BJ (cell line): ENCODE measurements at regions not wholly inside any gene's neighbourhood (a gene's known extent, or its start where the extent isn't known, plus 50 kb on each side); places are given as distances from the start of the nearest gene placed in this dataset.

Experiments
- CTCF ChIA-PET: fragments of 350-600 bp; formaldehyde crosslinking; extraction: SDS; loops from one replicate; lab custom pipeline; 2021; ENCODE audit warnings: antibody characterized with exemption, inconsistent platforms; lab: Yijun Ruan, JAX
- POLR2A ChIA-PET: fragments of 300-600 bp; sonication (Branson Sonifier 250); formaldehyde crosslinking; extraction: SDS; loops from one replicate; lab custom pipeline; 2021; ENCODE audit warnings: antibody characterized with exemption; lab: Charles Lee
- DNase-seq: peaks from one replicate; pipeline ENCODE4 v3.0.0-alpha.2; 2011; ENCODE audit warnings: low read depth
- H3K27me3 ChIP-seq: 2 replicates; pipeline ENCODE4 v1.6.0; 2011; ENCODE audit warnings: low read length; ENCODE audit not compliant: control insufficient read depth, insufficient read depth
- H3K36me3 ChIP-seq: 2 replicates; pipeline ENCODE4 v1.5.1; 2011; ENCODE audit warnings: low read length; ENCODE audit not compliant: control insufficient read depth, insufficient read depth
- H3K4me3 ChIP-seq: 2 replicates; pipeline ENCODE4 v1.5.1; 2011; ENCODE audit warnings: low read depth, mild to moderate bottlenecking, control low read depth, low read length
- TF ChIP-seq, protein P1 (sequence below): IDR thresholded peaks from 2 replicates; pipeline ENCODE4 v1.5.1; 2011; ENCODE audit warnings: low read depth, mild to moderate bottlenecking, control low read depth, inconsistent platforms, low read length, moderate library complexity; ENCODE audit not compliant: insufficient read depth

DNA sequence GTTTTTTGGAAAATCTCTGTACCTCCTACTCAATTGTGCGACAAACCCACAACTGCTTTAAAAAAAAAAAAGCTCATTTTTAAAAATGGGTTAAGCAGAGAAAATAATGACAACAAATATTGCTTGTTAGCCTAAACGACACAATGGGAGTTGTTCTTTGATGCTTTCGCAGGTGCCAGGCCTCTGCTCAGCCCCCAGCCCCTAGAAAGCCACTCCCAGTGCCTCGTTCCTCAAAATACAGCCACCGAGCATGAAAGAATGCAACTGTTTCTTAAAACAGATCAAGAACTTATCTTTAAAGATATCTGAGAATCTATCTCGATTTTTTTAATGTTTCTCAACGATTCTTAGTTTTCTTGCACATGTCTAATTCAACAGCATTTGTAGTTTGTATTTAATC, 85.2 kb upstream of the PFKP start:
- no peak for DNase-seq
- TF ChIP-seq, protein P1, sequence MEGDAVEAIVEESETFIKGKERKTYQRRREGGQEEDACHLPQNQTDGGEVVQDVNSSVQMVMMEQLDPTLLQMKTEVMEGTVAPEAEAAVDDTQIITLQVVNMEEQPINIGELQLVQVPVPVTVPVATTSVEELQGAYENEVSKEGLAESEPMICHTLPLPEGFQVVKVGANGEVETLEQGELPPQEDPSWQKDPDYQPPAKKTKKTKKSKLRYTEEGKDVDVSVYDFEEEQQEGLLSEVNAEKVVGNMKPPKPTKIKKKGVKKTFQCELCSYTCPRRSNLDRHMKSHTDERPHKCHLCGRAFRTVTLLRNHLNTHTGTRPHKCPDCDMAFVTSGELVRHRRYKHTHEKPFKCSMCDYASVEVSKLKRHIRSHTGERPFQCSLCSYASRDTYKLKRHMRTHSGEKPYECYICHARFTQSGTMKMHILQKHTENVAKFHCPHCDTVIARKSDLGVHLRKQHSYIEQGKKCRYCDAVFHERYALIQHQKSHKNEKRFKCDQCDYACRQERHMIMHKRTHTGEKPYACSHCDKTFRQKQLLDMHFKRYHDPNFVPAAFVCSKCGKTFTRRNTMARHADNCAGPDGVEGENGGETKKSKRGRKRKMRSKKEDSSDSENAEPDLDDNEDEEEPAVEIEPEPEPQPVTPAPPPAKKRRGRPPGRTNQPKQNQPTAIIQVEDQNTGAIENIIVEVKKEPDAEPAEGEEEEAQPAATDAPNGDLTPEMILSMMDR: no peak
- no peak overlapping the region for H3K4me3 ChIP-seq
- peaks cover 2% of the 10 kb centered on the region; the same call in 1 of the 2 replicates for H3K27me3 ChIP-seq
- H3K36me3 ChIP-seq: no peaks in the 10 kb centered on the region
- POLR2A ChIA-PET: no interaction called here
- CTCF ChIA-PET: interaction anchor here (0.6 kb wide), 1 partner anchor 83 kb away, joined by 3 read pairs; no protein-coding TSS in a partner anchor

DNA sequence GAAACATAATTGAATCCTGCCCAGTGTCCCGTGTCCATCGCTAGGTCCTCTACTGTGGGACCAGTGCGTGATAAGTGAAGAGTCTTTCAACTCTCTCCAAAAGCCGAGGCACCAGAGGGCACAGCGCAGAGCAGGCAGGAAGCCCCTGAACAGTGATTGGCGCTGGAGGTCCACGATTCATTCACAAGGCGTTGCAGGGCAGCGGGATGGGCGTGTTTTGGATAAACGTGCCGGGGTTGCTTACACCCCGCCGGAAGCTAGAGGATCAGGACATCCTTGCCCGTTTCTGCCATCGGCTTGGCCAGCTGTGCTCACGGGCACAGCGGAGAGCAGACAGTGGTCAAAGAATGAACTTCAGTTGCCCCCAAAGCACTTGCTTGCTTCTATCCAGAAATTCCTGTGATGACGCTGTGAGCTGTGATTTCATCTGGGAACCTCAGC, 86.0 kb upstream of the PFKP start:
- TF ChIP-seq, protein P1: no peak

DNA sequence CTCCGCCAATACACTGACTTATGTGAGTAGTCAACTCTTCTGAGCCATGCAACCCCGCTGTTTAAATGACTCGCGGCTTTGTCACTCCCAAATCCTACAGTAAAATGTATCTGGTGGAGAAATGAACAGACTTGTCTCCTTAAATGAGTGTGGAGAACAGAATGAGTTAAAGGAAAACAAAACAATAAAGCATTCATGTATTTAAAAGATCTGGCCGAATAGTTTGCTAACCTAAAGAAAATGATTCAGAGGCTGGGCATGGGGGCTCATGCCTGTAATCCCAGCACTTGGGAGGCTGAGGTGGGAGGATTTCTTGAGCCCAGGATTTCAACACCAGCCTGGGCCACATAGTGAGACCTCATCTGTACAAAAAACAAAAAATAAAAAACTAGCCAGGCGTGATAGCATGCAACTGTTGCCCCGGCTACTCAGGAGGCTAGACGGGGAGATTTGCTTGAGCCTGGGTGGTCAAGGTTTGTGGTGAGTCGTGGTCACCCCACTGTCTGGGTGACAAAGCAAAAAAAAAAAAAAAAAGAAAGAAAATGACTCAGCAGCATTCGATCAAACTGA, 86.5 kb upstream of the PFKP start:
- CTCF ChIA-PET: no interaction called here
- Histone ChIP-seq H3K4me3 (no peak overlapping the region), H3K27me3 (no peaks in the 10 kb centered on the region), H3K36me3 (no peaks in the 10 kb centered on the region)
- POLR2A ChIA-PET: no interaction called here
- TF ChIP-seq, protein P1: no peak
- DNase-seq: no peak

More for the DNA sequence above, 86.0 kb upstream of the PFKP start:
- Histone ChIP-seq H3K27me3 (peaks cover under 1% of the 10 kb centered on the region; the same call in 1 of the 2 replicates), H3K4me3 (no peak overlapping the region), H3K36me3 (no peaks in the 10 kb centered on the region)
- no peak for DNase-seq
- ChIA-PET CTCF (no interaction called here), POLR2A (no interaction called here)

DNA sequence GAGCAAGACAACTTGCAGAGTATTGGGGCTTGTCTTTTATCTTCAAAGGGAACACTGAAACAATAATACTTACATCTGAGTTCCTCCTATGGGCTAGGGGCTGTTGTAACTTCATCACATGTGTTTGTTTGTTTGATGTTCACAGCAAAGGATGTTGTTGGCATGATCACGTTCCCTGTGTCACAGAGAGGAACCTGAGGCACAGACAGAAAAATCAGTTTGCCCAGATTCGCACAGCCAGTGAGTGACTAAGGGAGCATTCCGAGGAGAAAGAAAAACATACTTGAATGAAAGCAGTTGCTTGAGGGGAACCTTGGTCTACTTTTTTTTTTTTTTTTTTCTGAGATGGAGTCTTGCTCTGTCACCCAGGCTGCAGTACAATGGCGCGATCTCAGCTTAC, 87.2 kb upstream of the PFKP start:
- no peak overlapping the region for H3K4me3 ChIP-seq
- no peaks in the 10 kb centered on the region for H3K36me3 ChIP-seq
- no peak for DNase-seq
- TF ChIP-seq, protein P1: no peak
- no peaks in the 10 kb centered on the region for H3K27me3 ChIP-seq
- POLR2A ChIA-PET: no interaction called here
- CTCF ChIA-PET: interaction anchor here (2.0 to 3.6 kb wide), 2 partner anchors 52 to 64 kb away, joined by 5 to 21 read pairs; no protein-coding TSS in a partner anchor

DNA sequence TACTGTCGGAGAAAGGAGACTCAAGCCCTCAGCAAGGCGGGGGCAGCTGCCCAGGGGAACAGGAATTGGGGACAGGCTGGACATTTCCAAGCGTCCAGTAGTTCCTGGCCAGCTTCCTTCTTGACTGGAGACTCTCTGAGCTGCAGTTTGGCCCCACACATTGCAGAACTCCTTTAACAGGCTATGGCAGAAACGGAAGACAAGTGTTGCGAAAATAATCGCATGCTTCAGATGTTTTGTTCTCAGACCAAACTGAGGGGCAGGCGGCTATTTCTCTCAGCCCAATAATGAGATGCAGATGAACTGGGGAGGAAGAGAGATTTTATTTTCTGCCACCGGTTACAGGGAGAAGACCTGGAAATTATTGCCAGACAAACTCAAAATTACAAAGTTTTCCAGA, 88.0 kb upstream of the PFKP start:
- Histone ChIP-seq H3K4me3 (no peak overlapping the region), H3K36me3 (no peaks in the 10 kb centered on the region), H3K27me3 (no peaks in the 10 kb centered on the region; the same call in 1 of the 2 replicates)
- ChIA-PET CTCF (interaction anchor here (0.7 to 3.6 kb wide), 4 partner anchors 9 to 64 kb away, joined by 3 to 21 read pairs (median 4); no protein-coding TSS in a partner anchor), POLR2A (no interaction called here)
- TF ChIP-seq, protein P1: no peak
- no peak for DNase-seq
